ENCODE measurements at regions not wholly inside any gene's neighbourhood (a gene's known extent, or its start where the extent isn't known, plus 50 kb on each side); places are given as distances from the start of the nearest gene placed in this dataset.

- peaks cover 6% of the 10 kb centered on the region for H3K27me3 Mint-ChIP-seq (ENCODE audit: insufficient read depth, low read depth)
- H3K9me3 Mint-ChIP-seq, result no peaks in the 10 kb centered on the region
- no peak for DNase-seq (ENCODE audit: low spot score)
- Histone ChIP-seq H2AFZ (replicated peaks) (no peak overlapping the region), H3K4me1 (no peaks in the 10 kb centered on the region), H3K9ac (no peak overlapping the region), H3K79me2 (ENCODE audit: low read depth) (no peaks in the 10 kb centered on the region), H3K9me3 (ENCODE audit: low read depth) (no peaks in the 10 kb centered on the region), H3K27me3 (no peaks in the 10 kb centered on the region), H3K36me3 (no peaks in the 10 kb centered on the region), H3K4me2 (no peak overlapping the region), H3K4me3 (no peak overlapping the region), H3K27ac (no peak overlapping the region), H3F3A (ENCODE audit: low read depth) (peaks cover 2% of the 10 kb centered on the region), H4K20me1 (ENCODE audit: low read depth) (no peaks in the 10 kb centered on the region)
- H3K4me1 Mint-ChIP-seq, result peaks cover 8% of the 10 kb centered on the region
- H3K4me3 Mint-ChIP-seq, result no peak overlapping the region
- no peak overlapping the region for H3K27ac Mint-ChIP-seq
- TF ChIP-seq CTCF (IDR thresholded peaks at IDR 0.05) (no peak), EZH2phosphoT487 (IDR thresholded peaks at IDR 0.05) (no peak), EZH2 (IDR thresholded peaks at IDR 0.05) (no peak)
- no peaks in the 10 kb centered on the region for H3K36me3 Mint-ChIP-seq
Measured at GRCh38 chr15:70178335-70179084, 80.8 kb upstream of the TLE3 start.

GRCh38 chr15:70172566-70173225 is 75.0 kb upstream of the TLE3 start:
- Mint-ChIP-seq H3K4me1 (peaks cover 6% of the 10 kb centered on the region), H3K36me3 (no peaks in the 10 kb centered on the region), H3K4me3 (no peak overlapping the region), H3K27ac (no peak overlapping the region), H3K9me3 (no peaks in the 10 kb centered on the region), H3K27me3 (ENCODE audit: insufficient read depth, low read depth) (peaks cover 7% of the 10 kb centered on the region)
- Histone ChIP-seq H3K9ac (no peak overlapping the region), H2AFZ (replicated peaks) (no peak overlapping the region), H3K4me1 (no peaks in the 10 kb centered on the region), H3K36me3 (no peaks in the 10 kb centered on the region), H3K79me2 (ENCODE audit: low read depth) (no peaks in the 10 kb centered on the region), H3K27ac (no peak overlapping the region), H3F3A (ENCODE audit: low read depth) (no peaks in the 10 kb centered on the region), H4K20me1 (ENCODE audit: low read depth) (no peaks in the 10 kb centered on the region), H3K9me3 (ENCODE audit: low read depth) (no peaks in the 10 kb centered on the region), H3K4me2 (no peak overlapping the region), H3K4me3 (no peak overlapping the region), H3K27me3 (no peaks in the 10 kb centered on the region)
- DNase-seq (ENCODE audit: low spot score), result no peak
- TF ChIP-seq CTCF (IDR thresholded peaks at IDR 0.05) (no peak), EZH2phosphoT487 (IDR thresholded peaks at IDR 0.05) (no peak), EZH2 (IDR thresholded peaks at IDR 0.05) (no peak)

- no peak for DNase-seq (ENCODE audit: low spot score)
- Histone ChIP-seq H2AFZ (replicated peaks) (no peak overlapping the region), H3K27ac (no peak overlapping the region), H3K79me2 (ENCODE audit: low read depth) (no peaks in the 10 kb centered on the region), H4K20me1 (ENCODE audit: low read depth) (no peaks in the 10 kb centered on the region), H3K27me3 (no peaks in the 10 kb centered on the region), H3K36me3 (no peaks in the 10 kb centered on the region), H3K9me3 (ENCODE audit: low read depth) (no peaks in the 10 kb centered on the region), H3K4me3 (no peak overlapping the region), H3K4me2 (no peak overlapping the region), H3K9ac (no peak overlapping the region), H3F3A (ENCODE audit: low read depth) (no peaks in the 10 kb centered on the region), H3K4me1 (no peaks in the 10 kb centered on the region)
- H3K4me3 Mint-ChIP-seq, result no peak overlapping the region
- H3K27ac Mint-ChIP-seq, result no peak overlapping the region
- no peaks in the 10 kb centered on the region for H3K36me3 Mint-ChIP-seq
- H3K27me3 Mint-ChIP-seq (ENCODE audit: insufficient read depth, low read depth), result peaks cover 12% of the 10 kb centered on the region
- H3K4me1 Mint-ChIP-seq, result peaks cover 6% of the 10 kb centered on the region
- TF ChIP-seq CTCF (IDR thresholded peaks at IDR 0.05), result no peak
- TF ChIP-seq EZH2phosphoT487 (IDR thresholded peaks at IDR 0.05), result no peak
- no peak for TF ChIP-seq EZH2 (IDR thresholded peaks at IDR 0.05)
- H3K9me3 Mint-ChIP-seq, result no peaks in the 10 kb centered on the region
Measured at GRCh38 chr15:70172124-70172523, 74.4 kb upstream of the TLE3 start.
